Activated B cell treated with CpG ODN at 0.5 μM for 24 hours (primary cell): ENCODE measurements at regions not wholly inside any gene's neighbourhood (a gene's known extent, or its start where the extent isn't known, plus 50 kb on each side); places are given as distances from the start of the nearest gene placed in this dataset.

ENCODE experiments used
- ATAC-seq: fragments of 200-7000 bp; cut with Tn5 transposase; one replicate; pipeline ENCODE4 v1.10.0; 2021; ENCODE audit warnings: low read depth, mild to moderate bottlenecking, moderate library complexity
- CTCF ChIA-PET: fragments of 350-600 bp; sonication (Branson Sonifier 250); formaldehyde crosslinking; loops from one replicate; lab custom pipeline; 2021; ENCODE audit warnings: antibody characterized with exemption; lab: Charles Lee
- POLR2A ChIA-PET: fragments of 350-600 bp; sonication (Branson Sonifier 250); formaldehyde crosslinking; loops from one replicate; lab custom pipeline; 2021; ENCODE audit warnings: antibody characterized with exemption; lab: Charles Lee
- DNase-seq: peaks from one replicate; pipeline ENCODE4 v3.0.0; 2022
- H3K27ac Mint-ChIP-seq: one replicate; pipeline ENCODE4 v1.8.0; 2020; ENCODE audit warnings: mixed read lengths
- H3K27me3 Mint-ChIP-seq: one replicate; pipeline ENCODE4 v1.8.0; 2021; ENCODE audit warnings: mixed read lengths
- H3K36me3 Mint-ChIP-seq: one replicate; pipeline ENCODE4 v1.8.0; 2021; ENCODE audit warnings: low read depth, mixed read lengths
- H3K4me1 Mint-ChIP-seq: one replicate; pipeline ENCODE4 v1.8.0; 2021; ENCODE audit warnings: mixed read lengths
- H3K4me3 Mint-ChIP-seq: one replicate; pipeline ENCODE4 v1.8.0; 2020; ENCODE audit warnings: mild to moderate bottlenecking, mixed read lengths
- H3K9me3 Mint-ChIP-seq: one replicate; pipeline ENCODE4 v1.8.0; 2020; ENCODE audit warnings: mixed read lengths
- CTCF ChIP-seq: fragments of 200-600 bp; IDR thresholded peaks from one replicate; pipeline ENCODE4 v1.8.0; 2022; ENCODE audit warnings: antibody characterized with exemption, mild to moderate bottlenecking
- intact Hi-C: fragments of 100-400 bp; cut with micrococcal nuclease; formaldehyde crosslinking; loops from one replicate; pipeline ENCODE4 v1.15.1; 2024

- no peak overlapping the region for H3K4me3 Mint-ChIP-seq
- no peak for DNase-seq
- peaks cover 14% of the 10 kb centered on the region for H3K27me3 Mint-ChIP-seq
Observed at GRCh38 chr20:48015141-48015910, 230.0 kb upstream of the SULF2 start.

GRCh38 chr20:48012401-48012974 is 227.2 kb upstream of the SULF2 start:
- TF ChIP-seq CTCF: no peak
- ChIA-PET POLR2A (interaction anchor here (0.6 kb wide), 1 partner anchor 628 kb away, joined by 3 read pairs; no protein-coding TSS in a partner anchor), CTCF (no interaction called here)
- Mint-ChIP-seq H3K4me1 (peaks cover 8% of the 10 kb centered on the region), H3K9me3 (peaks cover 20% of the 10 kb centered on the region), H3K27ac (no peak overlapping the region), H3K27me3 (peaks cover 3% of the 10 kb centered on the region), H3K4me3 (no peak overlapping the region), H3K36me3 (no peaks in the 10 kb centered on the region)
- ATAC-seq (no peak), DNase-seq (no peak)
- intact Hi-C loops: no loop called here

More at GRCh38 chr20:48015141-48015910, 230.0 kb upstream of the SULF2 start:
- POLR2A ChIA-PET: no interaction called here
- intact Hi-C loops: no loop called here
- no peak for ATAC-seq
- H3K27ac Mint-ChIP-seq: no peak overlapping the region
- CTCF ChIA-PET: no interaction called here
- H3K9me3 Mint-ChIP-seq: peaks cover 19% of the 10 kb centered on the region
- no peak for TF ChIP-seq CTCF
- peaks cover 3% of the 10 kb centered on the region for H3K4me1 Mint-ChIP-seq
- no peaks in the 10 kb centered on the region for H3K36me3 Mint-ChIP-seq

GRCh38 chr20:48011025-48011424 is 225.7 kb upstream of the SULF2 start:
- H3K4me1 Mint-ChIP-seq: peaks cover 23% of the 10 kb centered on the region
- ATAC-seq (no peak), DNase-seq (no peak)
- TF ChIP-seq CTCF: no peak
- H3K9me3 Mint-ChIP-seq: peaks cover 16% of the 10 kb centered on the region
- intact Hi-C loops: no loop called here
- no peaks in the 10 kb centered on the region for H3K36me3 Mint-ChIP-seq
- H3K27ac Mint-ChIP-seq: no peak overlapping the region
- ChIA-PET POLR2A (interaction anchor here (0.6 kb wide), 1 partner anchor 135 kb away, joined by 3 read pairs; no protein-coding TSS in a partner anchor), CTCF (no interaction called here)
- no peaks in the 10 kb centered on the region for H3K27me3 Mint-ChIP-seq
- H3K4me3 Mint-ChIP-seq: no peak overlapping the region

GRCh38 chr20:48010623-48011022 is 225.3 kb upstream of the SULF2 start:
- Mint-ChIP-seq H3K27me3 (no peaks in the 10 kb centered on the region), H3K4me3 (no peak overlapping the region), H3K9me3 (peaks cover 16% of the 10 kb centered on the region), H3K36me3 (no peaks in the 10 kb centered on the region), H3K27ac (no peak overlapping the region), H3K4me1 (peaks cover 27% of the 10 kb centered on the region)
- DNase-seq (no peak), ATAC-seq (no peak)
- intact Hi-C loops: no loop called here
- POLR2A ChIA-PET: no interaction called here
- CTCF ChIA-PET: no interaction called here
- no peak for TF ChIP-seq CTCF

- Mint-ChIP-seq H3K27me3 (no peaks in the 10 kb centered on the region), H3K4me3 (no peak overlapping the region), H3K4me1 (peaks cover 40% of the 10 kb centered on the region), H3K36me3 (no peaks in the 10 kb centered on the region), H3K9me3 (peaks cover 16% of the 10 kb centered on the region), H3K27ac (no peak overlapping the region)
- no peak for TF ChIP-seq CTCF
- CTCF ChIA-PET: no interaction called here
- no peak for ATAC-seq
- DNase-seq: no peak
- intact Hi-C loops: loop anchor here (5.0 kb wide), 1 partner anchor 37 kb away; no protein-coding TSS in a partner anchor
- POLR2A ChIA-PET: no interaction called here
Observed at GRCh38 chr20:48008850-48009515, 223.7 kb upstream of the SULF2 start.
